WI38 (cell line): ENCODE measurements at regions not wholly inside any gene's neighbourhood (a gene's known extent, or its start where the extent isn't known, plus 50 kb on each side); places are given as distances from the start of the nearest gene placed in this dataset.

ENCODE experiments used
- H3K4me3 ChIP-seq: 2 replicates; pipeline ENCODE4 v1.5.1; 2011; ENCODE audit warnings: low read depth, mild to moderate bottlenecking, control low read depth, low read length
- CTCF ChIP-seq: IDR thresholded peaks from 2 replicates; pipeline ENCODE4 v1.5.1; 2012; ENCODE audit warnings: low read depth, mild to moderate bottlenecking, control low read depth, low read length

- no peak for TF ChIP-seq CTCF
- no peak overlapping the region for H3K4me3 ChIP-seq
Observed at GRCh38 chr1:70891051-70891843, 156.4 kb downstream of the PTGER3 start.

- no peak overlapping the region for H3K4me3 ChIP-seq
- no peak for TF ChIP-seq CTCF
Observed at GRCh38 chr1:70892140-70892539, 155.5 kb downstream of the PTGER3 start.

GRCh38 chr1:70892930-70893329 is 154.7 kb downstream of the PTGER3 start:
- TF ChIP-seq CTCF: no peak
- no peak overlapping the region for H3K4me3 ChIP-seq

GRCh38 chr1:70893381-70893780 is 154.2 kb downstream of the PTGER3 start:
- no peak overlapping the region for H3K4me3 ChIP-seq
- no peak for TF ChIP-seq CTCF

- no peak overlapping the region for H3K4me3 ChIP-seq
- TF ChIP-seq CTCF: no peak
Observed at GRCh38 chr1:70895531-70895930, 152.1 kb downstream of the PTGER3 start.

- TF ChIP-seq CTCF: no peak
- H3K4me3 ChIP-seq: no peak overlapping the region
Observed at GRCh38 chr1:70896224-70896623, 151.4 kb downstream of the PTGER3 start.

- TF ChIP-seq CTCF: no peak
- H3K4me3 ChIP-seq: no peak overlapping the region
Observed at GRCh38 chr1:70897273-70897672, 150.3 kb downstream of the PTGER3 start.
